GM13977 (cell line): ENCODE measurements at regions not wholly inside any gene's neighbourhood (a gene's known extent, or its start where the extent isn't known, plus 50 kb on each side); places are given as distances from the start of the nearest gene placed in this dataset.

ENCODE experiments used
- DNase-seq: peaks from one replicate; pipeline ENCODE4 v3.0.0; 2012; ENCODE audit warnings: low spot score
- CTCF ChIP-seq: IDR thresholded peaks from 2 replicates; pipeline ENCODE4 v1.5.1; 2012; ENCODE audit warnings: mild to moderate bottlenecking, control low read depth; ENCODE audit not compliant: insufficient read depth; ENCODE audit errors: extremely low read depth, missing control alignments
- in situ Hi-C: fragments of 300-500 bp; cut with MboI; formaldehyde crosslinking; loops from one replicate; pipeline ENCODE4 v1.12.0; 2022; ENCODE audit warnings: low sequenced_read_pairs, low pct_unique_long_range_greater_than_20kb, mixed read lengths, inconsistent platforms; ENCODE audit not compliant: unreplicated experiment

DNA sequence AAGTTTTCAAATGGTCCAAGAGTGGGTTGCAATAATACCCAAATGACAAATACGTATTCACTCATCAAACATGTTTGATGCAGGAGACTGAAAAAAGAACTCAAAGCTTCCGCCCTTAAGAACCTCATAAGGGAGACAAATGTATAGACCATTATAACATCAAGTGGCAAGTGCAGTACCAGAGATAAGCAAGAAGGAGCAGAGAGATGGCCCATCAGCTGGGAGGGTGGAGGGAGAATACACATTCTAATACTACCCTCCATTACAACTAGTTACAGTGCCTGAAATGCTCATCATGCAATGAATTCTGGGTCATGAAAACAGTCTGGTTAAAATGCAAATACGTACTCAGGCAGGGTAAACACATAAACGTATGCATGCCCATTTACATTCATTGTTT, 304.0 kb downstream of the SHQ1 start:
- DNase-seq, result no peak
- TF ChIP-seq CTCF, result no peak
- in situ Hi-C loops, result no loop called here

DNA sequence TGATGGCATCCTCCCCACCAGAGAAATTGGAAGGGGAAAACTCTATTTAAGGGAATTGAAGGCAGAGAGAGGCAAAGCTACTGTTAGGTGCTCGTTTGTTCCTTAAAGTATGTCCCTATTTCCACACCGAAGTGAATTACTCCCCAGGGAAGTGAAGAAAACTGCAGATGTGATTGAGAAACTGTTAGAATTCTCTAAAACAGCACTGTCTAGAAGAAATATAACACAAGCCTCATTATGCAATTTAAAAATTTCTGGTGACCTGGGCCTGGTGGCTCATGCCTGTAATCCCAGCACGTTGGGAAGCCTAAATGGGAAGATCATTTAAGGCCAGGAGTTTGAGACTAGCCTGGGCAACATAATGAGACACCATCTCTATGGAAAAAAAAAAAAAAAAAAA, 305.0 kb downstream of the SHQ1 start:
- in situ Hi-C loops, result no loop called here
- no peak for DNase-seq
- TF ChIP-seq CTCF, result no peak

- no peak for TF ChIP-seq CTCF
- in situ Hi-C loops, result no loop called here
- DNase-seq, result no peak
Observed at GRCh38 chr3:72542781-72543180, 305.5 kb downstream of the SHQ1 start.

DNA sequence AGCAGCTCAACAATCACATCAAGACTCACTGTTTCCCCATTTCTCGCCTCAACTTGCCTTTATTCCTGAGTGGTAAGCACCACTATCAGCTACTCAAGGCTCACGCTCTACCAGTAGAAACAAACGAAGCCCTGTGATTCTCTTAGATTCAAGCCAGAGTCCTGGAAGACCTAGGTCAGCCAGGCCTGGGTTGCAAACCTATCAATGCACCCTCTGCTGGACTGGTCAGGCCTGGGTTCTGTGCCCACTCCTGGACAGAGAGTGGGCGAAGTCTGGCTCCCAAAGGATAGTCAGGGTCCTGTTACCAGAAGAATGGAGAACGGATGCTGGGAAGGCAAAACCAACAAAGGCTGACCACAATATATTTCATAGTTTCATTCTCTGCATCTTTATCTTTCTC, 308.4 kb downstream of the SHQ1 start:
- no peak for DNase-seq
- in situ Hi-C loops, result no loop called here

GRCh38 chr3:72538070-72538745, 310.0 kb downstream of the SHQ1 start:
- in situ Hi-C loops, result no loop called here
- no peak for TF ChIP-seq CTCF
- DNase-seq, result no peak

More for the DNA sequence above, 308.4 kb downstream of the SHQ1 start:
- no peak for TF ChIP-seq CTCF

DNA sequence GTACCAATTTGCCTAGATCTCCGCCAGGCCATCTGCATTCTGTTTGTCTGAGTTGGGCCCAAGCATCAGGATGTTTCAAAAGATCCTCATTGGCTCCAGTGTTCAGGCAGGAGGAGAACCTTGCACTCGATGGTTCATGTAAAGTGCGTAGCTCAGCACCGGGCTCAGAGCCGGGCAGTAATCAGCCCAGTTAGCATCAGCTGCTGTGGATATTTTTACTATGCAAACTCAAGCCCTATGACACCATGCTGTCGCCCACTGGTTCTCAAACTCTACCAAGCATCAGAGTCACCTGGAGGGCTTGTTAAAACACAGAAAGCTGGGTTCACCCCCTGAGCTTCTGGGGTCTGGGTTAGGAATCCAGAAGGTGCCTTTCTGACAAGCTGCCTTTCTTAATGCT, 310.8 kb downstream of the SHQ1 start:
- in situ Hi-C loops, result no loop called here
- TF ChIP-seq CTCF, result no peak
- DNase-seq, result no peak

GRCh38 chr3:72536878-72537267, 311.4 kb downstream of the SHQ1 start:
- DNase-seq, result no peak

More at GRCh38 chr3:72536878-72537267, 311.4 kb downstream of the SHQ1 start:
- in situ Hi-C loops, result no loop called here
- TF ChIP-seq CTCF, result no peak
